IPS-18a (cell line): ENCODE measurements at regions not wholly inside any gene's neighbourhood (a gene's known extent, or its start where the extent isn't known, plus 50 kb on each side); places are given as distances from the start of the nearest gene placed in this dataset.
A peak's percentile ranks its signal among the peaks of the same experiment; 100 is the strongest.

ENCODE experiments used
- H3K27ac ChIP-seq: one replicate; pipeline ENCODE4 v1.5.1; 2013; ENCODE audit warnings: low read length
- H3K27me3 ChIP-seq: one replicate; pipeline ENCODE4 v1.6.1; 2013; ENCODE audit warnings: mild to moderate bottlenecking, low read length; ENCODE audit not compliant: control insufficient read depth, insufficient read depth
- H3K36me3 ChIP-seq: one replicate; pipeline ENCODE4 v1.6.1; 2013; ENCODE audit warnings: low read depth, low read length; ENCODE audit not compliant: control insufficient read depth
- H3K4me1 ChIP-seq: one replicate; pipeline ENCODE4 v1.6.1; 2013; ENCODE audit warnings: low read depth, low read length; ENCODE audit not compliant: control insufficient read depth
- H3K4me3 ChIP-seq: one replicate; pipeline ENCODE4 v1.5.1; 2013; ENCODE audit warnings: low read length
- H3K9ac ChIP-seq: one replicate; pipeline ENCODE4 v1.6.1; 2013; ENCODE audit warnings: mild to moderate bottlenecking, low read length, moderate library complexity
- H3K9me3 ChIP-seq: one replicate; pipeline ENCODE4 v1.6.1; 2013; ENCODE audit warnings: low read depth, low read length; ENCODE audit not compliant: control insufficient read depth

- no peaks in the 10 kb centered on the region for H3K4me1 ChIP-seq
- no peak overlapping the region for H3K27ac ChIP-seq
- H3K4me3 ChIP-seq = no peak overlapping the region
- H3K36me3 ChIP-seq = no peaks in the 10 kb centered on the region
- H3K9me3 ChIP-seq = no peaks in the 10 kb centered on the region
- H3K9ac ChIP-seq = no peak overlapping the region
- H3K27me3 ChIP-seq = no peaks in the 10 kb centered on the region
These were observed 829.5 kb downstream of the ROBO2 start for GRCh38 chr3:77869423-77869822.

DNA sequence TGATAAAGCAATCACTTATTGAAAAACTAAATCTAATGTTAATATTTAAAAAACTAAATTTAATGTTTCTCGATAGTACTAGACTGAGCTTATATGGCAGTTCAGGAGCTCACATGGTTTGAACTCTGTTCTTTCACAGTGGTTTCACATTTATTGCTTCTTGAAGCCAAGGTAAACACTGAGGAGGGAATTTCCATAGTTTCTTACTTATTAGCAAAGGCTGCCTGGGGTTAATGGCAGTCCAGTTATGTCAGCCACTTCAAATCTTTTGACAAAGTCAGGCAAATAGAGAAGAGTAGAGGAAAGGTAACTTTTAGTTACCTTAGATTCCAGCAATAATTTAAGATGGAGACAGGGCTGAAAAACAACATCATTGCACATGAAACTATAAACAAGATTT is 831.5 kb downstream of the ROBO2 start:
- H3K4me1 ChIP-seq = no peaks in the 10 kb centered on the region
- H3K27me3 ChIP-seq = no peaks in the 10 kb centered on the region
- H3K27ac ChIP-seq = no peak overlapping the region
- no peaks in the 10 kb centered on the region for H3K9me3 ChIP-seq
- H3K9ac ChIP-seq = no peak overlapping the region
- H3K4me3 ChIP-seq = no peak overlapping the region
- no peaks in the 10 kb centered on the region for H3K36me3 ChIP-seq

DNA sequence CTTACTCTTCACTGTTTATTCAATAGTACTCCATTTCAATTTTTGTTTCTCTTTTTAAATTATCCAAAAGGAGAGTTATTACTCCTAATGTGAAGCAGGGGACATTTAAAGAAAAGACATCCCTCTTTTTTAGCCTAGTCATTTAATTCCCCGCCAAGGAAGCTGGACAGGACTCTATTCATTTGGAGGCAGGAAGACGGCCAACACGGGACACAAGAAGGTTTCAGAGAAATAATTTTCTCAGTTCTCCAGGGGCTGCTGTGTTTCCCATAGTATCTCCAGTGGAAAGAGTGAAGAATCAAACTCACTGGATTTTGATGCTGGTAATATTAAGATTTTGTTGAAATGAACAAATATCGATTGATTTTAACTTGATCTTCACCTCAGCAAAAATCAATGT is 833.7 kb downstream of the ROBO2 start:
- no peaks in the 10 kb centered on the region for H3K27me3 ChIP-seq
- no peak overlapping the region for H3K9ac ChIP-seq
- H3K4me1 ChIP-seq = no peaks in the 10 kb centered on the region
- no peak overlapping the region for H3K4me3 ChIP-seq
- no peaks in the 10 kb centered on the region for H3K9me3 ChIP-seq
- H3K27ac ChIP-seq = no peak overlapping the region
- H3K36me3 ChIP-seq = no peaks in the 10 kb centered on the region

DNA sequence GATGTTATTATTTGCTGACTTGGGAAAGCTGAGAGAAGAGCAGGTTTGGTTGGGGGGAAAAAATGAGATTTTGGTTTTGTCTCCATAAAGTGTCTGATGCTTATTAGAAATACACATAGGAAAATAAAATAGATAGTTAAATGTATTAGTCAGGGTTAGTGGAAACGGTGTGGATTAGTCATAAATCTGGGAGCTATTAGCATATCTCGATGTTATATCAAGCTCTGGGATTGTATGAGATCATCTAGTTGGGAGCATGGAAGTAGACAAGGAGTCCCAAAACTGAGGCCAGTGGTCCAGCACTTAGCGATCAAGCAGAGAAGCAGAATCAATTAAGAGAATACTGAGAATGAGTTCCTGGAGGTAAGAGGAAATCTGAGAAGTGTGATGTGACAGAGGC is 845.5 kb downstream of the ROBO2 start:
- Histone ChIP-seq H3K4me1 (no peaks in the 10 kb centered on the region), H3K9me3 (no peaks in the 10 kb centered on the region), H3K9ac (no peak overlapping the region), H3K36me3 (no peaks in the 10 kb centered on the region), H3K27me3 (no peaks in the 10 kb centered on the region), H3K27ac (no peak overlapping the region), H3K4me3 (no peak overlapping the region)

DNA sequence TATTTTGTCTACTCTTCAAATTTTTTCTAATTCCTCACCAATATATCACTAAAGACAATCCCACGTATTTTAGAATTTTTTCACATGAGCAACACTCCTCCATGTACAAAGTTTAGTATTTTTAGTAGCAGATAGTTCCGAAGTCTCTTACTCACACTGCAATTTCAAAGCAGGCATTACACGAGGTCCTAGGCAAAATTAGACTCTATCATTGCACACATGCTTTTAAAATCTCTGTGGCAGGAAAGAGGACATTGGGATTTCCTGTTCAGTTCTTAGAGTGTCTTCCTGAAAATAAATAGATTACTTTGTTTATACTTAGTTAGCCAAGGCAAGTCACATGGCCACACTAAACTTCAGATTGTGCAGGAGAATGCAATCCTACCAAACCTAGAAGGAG is 847.7 kb downstream of the ROBO2 start:
- Histone ChIP-seq H3K9me3 (no peaks in the 10 kb centered on the region), H3K4me3 (no peak overlapping the region), H3K36me3 (no peaks in the 10 kb centered on the region), H3K9ac (no peak overlapping the region), H3K27me3 (no peaks in the 10 kb centered on the region), H3K4me1 (no peaks in the 10 kb centered on the region), H3K27ac (no peak overlapping the region)

DNA sequence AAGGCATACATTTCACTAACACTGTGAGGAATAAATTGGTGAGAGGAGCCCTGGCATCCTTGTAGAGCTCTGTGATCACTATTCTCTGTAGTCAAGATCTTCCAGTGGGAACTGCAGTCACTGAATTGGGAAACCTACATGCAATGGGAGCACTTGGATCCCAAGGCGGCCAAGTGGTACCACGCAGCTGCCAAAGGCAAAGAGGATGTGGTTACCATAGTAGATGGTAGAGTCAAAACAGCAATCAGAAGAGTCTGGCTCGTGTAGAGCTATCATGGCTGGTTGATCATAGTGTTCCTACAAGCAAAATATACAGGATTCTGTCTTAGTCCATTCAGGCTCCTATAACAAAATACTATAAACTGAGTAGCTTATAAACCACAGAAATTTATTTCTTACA is 849.7 kb downstream of the ROBO2 start:
- H3K4me1 ChIP-seq = no peaks in the 10 kb centered on the region
- H3K9me3 ChIP-seq = no peaks in the 10 kb centered on the region
- no peak overlapping the region for H3K27ac ChIP-seq
- H3K36me3 ChIP-seq = no peaks in the 10 kb centered on the region
- no peak overlapping the region for H3K4me3 ChIP-seq
- no peak overlapping the region for H3K9ac ChIP-seq
- no peaks in the 10 kb centered on the region for H3K27me3 ChIP-seq

DNA sequence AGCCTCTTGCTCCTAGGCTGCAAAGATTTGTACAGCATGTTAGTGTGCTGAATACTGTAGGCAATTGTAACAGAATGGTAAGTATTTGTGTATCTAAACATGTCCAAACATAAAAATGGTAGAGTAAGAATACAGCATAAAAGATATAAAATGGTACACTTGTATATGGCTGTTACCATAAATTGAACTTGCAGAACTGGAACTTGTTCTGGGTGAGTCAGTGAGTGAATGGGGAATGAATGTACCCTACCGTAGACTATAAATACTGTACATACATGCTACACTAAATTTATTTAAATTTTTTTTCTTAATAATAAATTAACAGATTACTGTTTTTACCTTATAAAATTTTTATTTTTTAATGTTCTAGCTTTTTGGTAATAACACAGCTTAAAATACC is 858.7 kb downstream of the ROBO2 start:
- Histone ChIP-seq H3K9ac (no peak overlapping the region), H3K9me3 (peaks cover 3% of the 10 kb centered on the region), H3K36me3 (no peaks in the 10 kb centered on the region), H3K27me3 (no peaks in the 10 kb centered on the region), H3K4me3 (no peak overlapping the region), H3K4me1 (no peaks in the 10 kb centered on the region), H3K27ac (no peak overlapping the region)

- Histone ChIP-seq H3K27ac (no peak overlapping the region), H3K9ac (no peak overlapping the region), H3K27me3 (no peaks in the 10 kb centered on the region), H3K4me1 (no peaks in the 10 kb centered on the region), H3K36me3 (no peaks in the 10 kb centered on the region), H3K9me3 (no peaks in the 10 kb centered on the region), H3K4me3 (no peak overlapping the region)
These were observed 862.8 kb downstream of the ROBO2 start for GRCh38 chr3:77902675-77903074.

- Histone ChIP-seq H3K36me3 (no peaks in the 10 kb centered on the region), H3K27ac (no peak overlapping the region), H3K9ac (no peak overlapping the region), H3K27me3 (no peaks in the 10 kb centered on the region), H3K4me3 (no peak overlapping the region), H3K4me1 (no peaks in the 10 kb centered on the region), H3K9me3 (no peaks in the 10 kb centered on the region)
These were observed 866.3 kb downstream of the ROBO2 start for GRCh38 chr3:77906102-77906709.

GRCh38 chr3:77913524-77914174 is 873.8 kb downstream of the ROBO2 start:
- Histone ChIP-seq H3K9ac (no peak overlapping the region), H3K27ac (no peak overlapping the region), H3K9me3 (peaks cover 8% of the 10 kb centered on the region), H3K27me3 (no peaks in the 10 kb centered on the region), H3K4me1 (peaks cover 13% of the 10 kb centered on the region), H3K36me3 (no peaks in the 10 kb centered on the region), H3K4me3 (no peak overlapping the region)

- no peaks in the 10 kb centered on the region for H3K36me3 ChIP-seq
- H3K4me1 ChIP-seq = peaks cover 13% of the 10 kb centered on the region
- H3K27ac ChIP-seq = no peak overlapping the region
- no peaks in the 10 kb centered on the region for H3K27me3 ChIP-seq
- peaks cover 16% of the 10 kb centered on the region for H3K9me3 ChIP-seq
- no peak overlapping the region for H3K4me3 ChIP-seq
- H3K9ac ChIP-seq = no peak overlapping the region
These were observed 875.4 kb downstream of the ROBO2 start for GRCh38 chr3:77915336-77915735.

GRCh38 chr3:77917225-77917624 is 877.3 kb downstream of the ROBO2 start:
- no peak overlapping the region for H3K27ac ChIP-seq
- peaks cover 25% of the 10 kb centered on the region for H3K9me3 ChIP-seq
- peaks cover 13% of the 10 kb centered on the region for H3K4me1 ChIP-seq
- no peaks in the 10 kb centered on the region for H3K36me3 ChIP-seq
- H3K27me3 ChIP-seq = no peaks in the 10 kb centered on the region
- H3K9ac ChIP-seq = no peak overlapping the region
- H3K4me3 ChIP-seq = peak overlapping the region; percentile 6
